Testis (tissue), 2 donors: ENCODE measurements at regions not wholly inside any gene's neighbourhood (a gene's known extent, or its start where the extent isn't known, plus 50 kb on each side); places are given as distances from the start of the nearest gene placed in this dataset.

Experiments used
- DNase-seq: peaks from one replicate; pipeline ENCODE4 v3.0.0-alpha.2; 2019
- H3K27ac ChIP-seq, 2 donors: fragments of 200-600 bp; sonication (generic); one replicate each; pipeline ENCODE4 v1.5.1; 2019
- H3K27me3 ChIP-seq: fragments of 200-600 bp; sonication (generic); one replicate; pipeline ENCODE4 v1.5.1; 2019
- H3K36me3 ChIP-seq: fragments of 200-600 bp; sonication (generic); one replicate; pipeline ENCODE4 v1.5.1; 2017; ENCODE audit warnings: low read depth; ENCODE audit errors: missing control alignments
- H3K4me1 ChIP-seq: fragments of 200-600 bp; sonication (generic); one replicate; pipeline ENCODE4 v1.5.1; 2019
- H3K4me3 ChIP-seq, 2 donors: fragments of 200-600 bp; sonication (generic); one replicate each; pipeline ENCODE4 v1.5.1; 2017 to 2019
- H3K9me3 ChIP-seq: fragments of 200-600 bp; sonication (generic); one replicate; pipeline ENCODE4 v1.5.1; 2017
- CTCF ChIP-seq, 3 experiments: fragments of 450-650 bp in 2 of 3; fragments of 200-600 bp in 1 of 3; sonication (generic) in 1 of 3; IDR thresholded peaks; one replicate each; pipeline ENCODE4 v1.5.1; 2016 to 2019; ENCODE audit warnings: antibody characterized with exemption in 3 of 3, mild to moderate bottlenecking in 2 of 3, moderate library complexity in 1 of 3
- POLR2A ChIP-seq: fragments of 450-650 bp; IDR thresholded peaks from one replicate; pipeline ENCODE4 v1.6.1; 2017; ENCODE audit warnings: antibody characterized with exemption, mild to moderate bottlenecking, moderate library complexity
- WGBS, 2 donors: methylation state at CpG; one replicate each; pipeline ENCODE4 v1.1.5; 2018; 5-methylcytosine and 5-hydroxymethylcytosine counted together
- intact Hi-C: fragments of 100-400 bp; cut with DNase I; formaldehyde crosslinking; loops from one replicate; pipeline ENCODE4 v1.15.1; 2023; ENCODE audit warnings: low total_unique reads

DNA sequence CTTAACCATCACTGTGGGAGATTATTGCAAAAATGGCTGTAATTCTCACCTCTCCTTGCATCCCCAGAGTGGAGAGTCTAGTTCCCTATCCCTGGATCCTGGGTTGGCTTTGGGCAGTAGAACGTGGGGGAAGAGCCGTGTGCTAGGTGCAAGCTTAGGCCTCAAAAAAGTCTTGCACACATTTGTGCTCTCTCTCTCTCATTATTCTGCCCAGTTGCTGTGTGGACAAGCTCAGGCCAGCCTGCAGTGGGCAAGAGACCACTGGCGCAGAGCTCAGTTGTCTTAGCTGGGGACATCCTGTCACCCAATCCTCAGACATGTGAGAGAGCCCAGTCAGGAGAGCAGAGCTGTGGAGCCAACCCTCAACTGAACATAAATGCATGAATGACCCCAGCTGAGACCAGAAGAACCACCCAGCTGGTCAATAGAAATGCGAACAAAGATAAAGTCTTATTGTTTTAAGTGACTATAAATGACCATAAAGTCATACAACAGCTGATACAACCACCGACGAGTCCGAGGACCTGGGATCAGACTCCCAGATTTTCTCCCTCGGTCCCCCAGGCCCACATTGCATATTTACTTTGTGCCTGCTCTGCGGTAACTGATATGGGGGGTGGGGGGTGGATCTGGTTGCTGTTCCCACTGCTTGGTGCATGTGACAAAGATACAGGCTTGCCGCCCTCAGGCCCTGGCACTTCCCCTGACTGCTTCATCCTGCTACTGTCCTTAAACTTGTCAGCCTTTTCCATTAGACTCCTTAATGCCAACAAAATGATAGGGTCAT lies 166.4 kb upstream of the MVB12B start:
- Histone ChIP-seq H3K9me3 (no peaks in the 10 kb centered on the region), H3K27me3 (no peaks in the 10 kb centered on the region), H3K4me3 (no peak overlapping the region), H3K4me1 (peaks cover 3% of the 10 kb centered on the region), H3K27ac (no peak overlapping the region), H3K36me3 (no peaks in the 10 kb centered on the region)
- TF ChIP-seq POLR2A (no peak), CTCF (IDR thresholded peaks at IDR 0.05) (no peak)
- peak; percentile 8 for DNase-seq
- 91 to 92% methylated on average over 10 of the region's 10 CpGs for WGBS, 2 donors
- intact Hi-C loops = no loop called here

DNA sequence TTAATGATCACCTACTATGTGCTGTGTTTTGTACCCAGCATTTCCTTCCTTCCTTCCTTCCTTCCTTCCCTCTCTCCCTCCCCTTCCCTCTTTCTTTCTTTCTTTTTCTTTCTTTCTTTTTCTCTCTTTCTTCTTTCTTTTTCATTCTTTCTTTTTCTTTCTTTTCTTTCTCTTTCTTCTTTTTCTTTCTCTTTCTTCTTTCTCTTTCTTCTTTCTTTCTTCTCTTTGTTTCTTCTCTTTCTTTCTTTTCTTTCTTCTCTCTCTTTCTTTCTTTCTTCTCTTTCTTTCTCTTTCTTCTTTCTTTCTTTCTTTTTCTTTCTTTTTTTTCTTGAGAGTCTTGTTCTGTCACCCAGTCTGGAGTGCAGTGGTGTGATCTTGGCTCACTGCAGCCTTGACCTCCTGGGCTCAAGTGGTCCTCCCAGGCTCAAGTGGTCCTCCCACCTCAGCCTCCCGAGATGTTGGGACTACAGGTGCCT lies 165.7 kb upstream of the MVB12B start:
- intact Hi-C loops = no loop called here
- peaks cover 3% of the 10 kb centered on the region for H3K4me1 ChIP-seq
- H3K9me3 ChIP-seq = no peaks in the 10 kb centered on the region
- H3K27ac ChIP-seq = no peak overlapping the region
- H3K27me3 ChIP-seq = no peaks in the 10 kb centered on the region
- H3K4me3 ChIP-seq = no peak overlapping the region
- no peak for DNase-seq
- no peaks in the 10 kb centered on the region for H3K36me3 ChIP-seq
- WGBS, 2 donors = 80 to 86% methylated on average over 1 of the region's 1 CpG
- TF ChIP-seq POLR2A (no peak), CTCF (IDR thresholded peaks at IDR 0.05) (no peak)

DNA sequence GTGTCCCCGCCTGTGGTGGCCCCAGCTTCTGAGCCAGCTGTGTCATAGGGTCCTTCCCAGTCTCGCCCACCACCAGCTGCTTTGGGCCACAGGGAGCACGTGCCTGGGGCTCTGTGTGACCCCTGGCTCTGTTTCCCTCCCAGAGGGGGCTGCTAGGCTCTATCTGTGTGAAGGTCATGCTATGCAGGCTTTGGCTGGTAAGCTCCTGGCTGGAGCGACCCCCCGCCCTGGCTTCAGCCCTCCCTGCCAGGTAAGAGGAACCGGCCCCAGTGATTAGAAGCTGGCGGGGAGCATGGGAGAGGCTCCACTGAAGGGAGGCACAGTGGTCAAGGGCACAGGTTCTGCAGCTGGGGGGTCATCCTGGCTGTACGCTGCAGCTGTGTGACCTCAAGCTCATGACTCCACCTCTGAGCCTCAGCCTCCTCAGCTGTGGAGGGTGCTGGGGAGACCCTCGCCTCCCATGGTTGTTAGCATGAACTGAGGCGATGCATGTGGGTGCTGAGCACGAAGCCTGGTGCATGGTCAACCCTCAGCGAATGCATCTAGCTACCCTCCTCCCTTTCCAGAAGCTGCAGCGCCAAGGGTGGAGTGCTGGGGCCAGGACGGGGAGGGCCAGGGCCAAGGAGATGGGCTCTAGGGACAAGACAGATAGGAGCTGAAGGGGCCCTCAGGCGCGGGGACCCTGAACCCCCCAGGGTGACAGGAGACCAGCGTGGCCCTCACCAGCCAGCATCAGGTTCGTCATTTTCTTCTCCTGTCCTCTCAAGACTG lies 163.8 kb upstream of the MVB12B start:
- no peak overlapping the region for H3K4me3 ChIP-seq
- no peak for DNase-seq
- H3K36me3 ChIP-seq = no peaks in the 10 kb centered on the region
- no peaks in the 10 kb centered on the region for H3K4me1 ChIP-seq
- H3K27me3 ChIP-seq = no peaks in the 10 kb centered on the region
- WGBS, 2 donors = 90 to 100% methylated on average over 4 to 18 of the region's 18 CpGs
- no peak overlapping the region for H3K27ac ChIP-seq
- intact Hi-C loops = no loop called here
- no peaks in the 10 kb centered on the region for H3K9me3 ChIP-seq
- no peak for TF ChIP-seq CTCF (IDR thresholded peaks at IDR 0.05)
- TF ChIP-seq POLR2A = no peak

GRCh38 chr9:126164796-126165525 lies 161.7 kb upstream of the MVB12B start:
- 87 to 89% methylated on average over 18 to 22 of the region's 22 CpGs for WGBS, 2 donors
- H3K4me1 ChIP-seq = no peaks in the 10 kb centered on the region
- no peak for DNase-seq
- H3K36me3 ChIP-seq = no peaks in the 10 kb centered on the region
- no peak overlapping the region for H3K27ac ChIP-seq
- no peak for TF ChIP-seq CTCF (IDR thresholded peaks at IDR 0.05)
- H3K9me3 ChIP-seq = no peaks in the 10 kb centered on the region
- no peaks in the 10 kb centered on the region for H3K27me3 ChIP-seq
- H3K4me3 ChIP-seq = no peak overlapping the region
- intact Hi-C loops = no loop called here
